GM18502 (cell line): ENCODE measurements at regions not wholly inside any gene's neighbourhood (a gene's known extent, or its start where the extent isn't known, plus 50 kb on each side); places are given as distances from the start of the nearest gene placed in this dataset.

Source experiments
- ATAC-seq: cut with Tn5 transposase; IDR thresholded peaks from one replicate; pipeline ENCODE4 v1.9.1; 2021; ENCODE audit warnings: mild to moderate bottlenecking; ENCODE audit not compliant: unreplicated experiment, poor library complexity

DNA sequence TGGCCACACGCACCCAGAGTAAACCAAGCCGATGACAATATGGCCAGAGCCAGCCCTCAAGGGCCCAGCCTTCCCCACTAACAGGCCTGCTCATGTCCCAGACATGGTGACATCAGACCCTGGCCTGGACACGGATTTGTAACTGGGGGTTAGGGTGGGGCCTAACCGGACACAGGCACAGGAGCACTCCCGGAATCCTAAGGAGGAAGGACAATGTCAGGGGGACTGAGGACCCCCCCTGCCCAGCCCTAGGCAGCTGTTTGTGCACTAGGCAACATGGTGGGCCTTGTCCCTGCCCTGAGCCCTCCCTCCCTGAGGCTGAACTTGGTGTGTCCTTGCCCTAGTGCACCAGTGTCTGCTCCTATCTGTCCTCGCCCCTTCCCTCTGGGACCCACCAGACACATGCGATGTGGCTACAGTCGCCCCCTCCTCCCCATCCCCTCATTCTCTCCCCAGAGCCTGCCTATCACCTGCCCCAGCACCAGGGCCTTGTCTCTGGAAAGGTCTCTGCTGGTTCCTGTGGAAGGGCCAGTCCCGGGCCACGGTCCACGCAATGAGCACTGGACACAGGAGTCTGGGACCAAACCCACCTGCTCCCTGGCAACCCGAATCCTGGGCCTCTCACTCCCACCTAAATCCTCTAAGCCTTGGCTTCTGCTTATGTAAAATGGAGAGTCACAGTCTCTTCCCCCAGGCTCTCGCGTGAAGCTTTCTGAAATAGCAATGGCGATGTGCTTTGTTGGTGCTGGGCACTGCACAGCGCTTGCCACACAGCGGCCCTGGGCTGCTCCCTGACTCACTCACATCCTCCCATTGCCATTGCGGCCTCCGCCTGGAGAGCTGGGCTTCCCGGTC is 76.5 kb upstream of the RAB6C start:
- ATAC-seq, result no peak

DNA sequence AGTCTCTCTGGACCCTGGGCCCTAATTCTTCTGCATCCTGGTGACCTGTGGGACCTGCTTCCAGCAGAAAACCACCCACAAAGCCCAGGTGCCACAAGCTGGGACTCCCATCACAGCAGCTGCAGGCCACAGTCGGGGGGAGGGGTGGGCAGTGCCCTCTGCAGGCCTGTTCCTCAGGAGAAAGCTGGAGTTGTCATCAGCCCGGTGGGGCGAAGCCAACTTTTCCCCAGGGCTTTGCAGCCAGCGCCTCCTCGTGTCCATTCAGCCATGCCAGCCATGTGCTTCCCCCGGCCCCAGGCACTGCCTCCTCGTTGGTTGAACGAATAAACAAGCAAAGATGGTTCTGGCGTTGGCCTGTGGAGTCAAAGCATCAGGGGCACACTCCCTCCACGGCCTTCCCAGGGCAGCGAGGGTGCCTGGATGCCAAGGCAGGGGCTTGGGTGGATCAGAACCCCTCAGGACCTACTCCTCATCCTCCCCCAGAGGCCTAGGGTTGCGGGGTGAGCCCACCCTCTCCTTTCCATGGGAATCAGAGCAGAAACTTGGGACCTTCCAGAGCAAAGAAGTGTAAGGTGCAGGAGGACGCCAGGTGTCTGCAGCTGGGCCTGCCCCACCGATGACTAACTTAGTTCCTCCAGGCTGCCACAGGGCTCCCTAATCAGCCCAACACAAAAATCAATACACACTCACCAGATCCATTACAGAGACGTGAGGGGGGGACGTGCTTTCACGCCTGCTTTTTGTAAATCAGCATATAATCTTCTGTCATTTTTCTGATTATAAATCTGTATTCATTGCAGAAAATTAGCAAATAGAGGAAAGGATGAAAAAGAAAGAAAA is 75.7 kb upstream of the RAB6C start:
- no peak for ATAC-seq

DNA sequence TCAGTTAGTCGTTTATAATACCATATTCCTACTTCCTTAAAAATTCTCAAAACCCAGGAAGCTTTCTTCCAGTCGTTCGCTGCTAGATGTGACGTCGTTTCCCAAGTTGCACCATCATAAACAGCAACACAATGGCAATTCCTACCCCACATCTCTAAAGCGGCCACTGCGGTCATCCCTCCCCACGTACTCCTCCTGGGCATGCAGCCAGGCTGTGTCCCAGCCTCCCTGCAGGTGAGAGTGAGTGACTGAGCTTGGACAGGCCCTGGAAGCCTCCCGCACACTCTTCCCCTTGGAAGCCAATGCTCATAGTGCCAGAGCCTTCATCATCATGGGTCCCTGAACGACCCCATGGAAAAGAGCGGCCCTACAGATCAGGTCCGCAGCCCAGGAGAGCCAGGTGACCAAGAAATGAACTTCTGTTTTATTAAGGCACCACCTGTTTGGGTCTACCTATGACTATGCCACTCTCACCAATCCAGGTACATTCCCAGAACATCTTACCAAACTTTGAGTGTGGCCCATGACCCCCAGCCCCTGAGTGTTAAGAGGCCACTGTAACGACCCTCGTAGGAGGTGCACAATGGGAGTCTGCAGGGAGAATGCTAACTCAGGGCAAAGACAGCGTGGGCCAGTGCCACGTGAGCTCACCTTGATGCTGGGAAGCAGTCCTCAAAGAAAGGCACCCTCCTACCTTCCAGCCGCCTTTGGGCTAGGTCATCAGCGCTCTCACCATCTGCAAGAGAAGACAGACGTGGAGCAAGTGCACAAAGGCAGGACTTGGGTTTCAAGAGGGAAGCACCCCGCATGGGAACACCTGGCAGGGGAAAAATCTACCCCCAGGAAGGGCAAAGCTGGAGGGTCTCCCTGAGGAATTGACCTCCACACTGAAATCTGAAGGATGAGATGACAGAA is 74.7 kb upstream of the RAB6C start:
- no peak for ATAC-seq

DNA sequence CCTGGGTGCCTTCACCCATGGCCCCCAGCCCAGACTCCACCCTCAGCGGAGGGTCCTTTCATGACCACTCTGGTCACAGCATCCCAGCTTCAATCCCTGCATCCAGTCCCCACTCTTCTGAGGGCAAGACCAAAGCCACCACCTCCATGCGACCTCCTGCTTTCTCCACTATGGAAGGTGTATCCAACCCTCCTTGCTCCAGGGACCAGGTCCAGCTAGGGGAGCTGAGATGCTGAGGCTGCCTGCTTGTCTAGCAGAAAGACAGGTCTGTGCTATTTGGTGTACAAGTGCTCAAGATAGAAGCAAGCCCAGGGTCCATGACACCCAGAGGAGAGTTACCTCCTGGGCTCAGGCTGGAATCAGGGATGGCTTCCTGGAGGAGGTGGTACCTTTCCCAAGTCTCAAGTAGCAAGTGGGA is 73.8 kb upstream of the RAB6C start:
- no peak for ATAC-seq

DNA sequence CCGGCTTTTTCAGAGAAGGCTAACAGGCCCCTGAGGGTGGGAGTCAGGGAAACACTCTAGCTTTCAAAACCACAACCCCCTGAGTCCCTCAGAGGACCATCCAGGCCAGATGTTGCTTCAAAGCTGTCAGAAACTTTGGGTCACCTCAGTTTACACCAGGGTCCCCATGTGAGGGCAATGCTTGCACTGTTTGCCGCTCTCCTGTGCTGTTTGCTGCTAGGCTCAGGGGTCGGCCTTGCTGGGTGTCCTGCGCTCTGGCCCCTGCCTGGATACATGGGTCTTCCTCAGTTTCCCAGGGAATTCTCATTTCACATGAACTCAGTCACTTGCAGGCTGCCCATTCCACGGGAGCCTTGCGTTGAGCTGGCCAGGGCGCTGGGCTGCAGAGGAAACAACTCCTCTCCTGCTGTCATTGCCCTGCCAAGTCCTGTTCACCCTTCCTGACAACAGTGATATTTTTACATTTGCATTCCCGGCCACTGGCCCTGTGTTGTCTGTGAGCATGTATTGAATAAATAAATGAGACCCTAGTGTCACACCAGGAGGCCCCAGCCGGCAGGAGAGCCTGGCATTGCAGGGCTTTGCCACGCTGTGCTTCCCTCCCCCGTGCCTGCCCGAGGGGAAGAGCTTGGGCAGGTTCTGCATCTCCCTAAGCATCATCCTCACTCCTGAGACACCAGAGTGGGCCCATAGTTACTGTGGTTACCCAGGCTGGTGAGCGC is 73.2 kb upstream of the RAB6C start:
- ATAC-seq, result no peak

DNA sequence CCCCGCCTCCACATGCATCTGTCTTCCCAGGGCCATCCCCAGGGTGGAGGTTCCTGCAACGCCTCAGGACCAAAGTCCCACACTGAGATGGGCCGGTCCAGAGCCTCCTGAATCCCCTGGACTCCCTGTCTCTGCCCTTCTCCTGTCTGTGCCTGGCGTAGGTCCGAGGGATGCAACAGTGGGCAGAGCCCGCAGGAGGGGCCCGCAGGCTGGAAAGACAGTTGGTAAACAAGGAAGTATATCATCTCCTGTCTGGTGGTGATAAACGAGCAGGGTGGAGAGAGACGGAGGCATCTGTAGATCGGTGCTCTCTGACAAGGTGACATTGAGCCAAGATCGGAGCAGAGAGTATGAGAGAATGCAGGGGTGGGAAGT is 72.6 kb upstream of the RAB6C start:
- no peak for ATAC-seq

DNA sequence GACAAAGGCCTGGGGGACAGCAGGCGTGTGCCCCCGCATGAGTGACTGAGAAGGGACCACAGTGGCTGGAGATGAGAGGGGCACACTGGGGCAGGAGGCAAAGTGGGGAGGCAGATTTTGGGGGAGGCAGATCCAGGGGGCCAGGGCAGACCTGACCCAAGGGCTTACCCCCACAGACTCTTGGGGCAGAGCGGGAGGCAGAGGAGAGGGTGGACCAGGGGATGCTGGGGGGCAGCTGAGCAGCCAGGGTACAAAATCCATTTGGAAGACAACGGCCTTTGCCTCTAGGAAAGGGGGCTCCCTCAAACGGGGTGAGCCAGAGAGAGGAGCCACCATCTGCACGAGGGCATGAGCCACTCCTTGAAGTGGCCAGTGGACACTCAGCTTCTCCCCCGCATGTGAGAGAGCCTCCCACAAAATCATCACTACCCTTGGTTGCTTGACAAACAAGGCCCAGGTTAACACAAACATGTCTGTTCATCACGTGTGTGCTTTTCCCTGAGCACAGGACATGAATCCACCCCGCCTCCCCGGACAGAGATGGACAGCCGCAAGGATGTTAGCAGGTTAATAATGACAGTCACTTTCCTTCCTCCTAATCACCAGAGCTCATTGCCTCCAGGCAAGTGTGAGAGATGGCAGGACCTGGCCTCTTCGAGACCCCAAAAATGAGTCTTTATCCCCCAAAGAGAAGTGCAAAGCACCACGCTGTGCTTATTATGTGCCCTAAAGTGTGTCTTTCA is 72.0 kb upstream of the RAB6C start:
- no peak for ATAC-seq

DNA sequence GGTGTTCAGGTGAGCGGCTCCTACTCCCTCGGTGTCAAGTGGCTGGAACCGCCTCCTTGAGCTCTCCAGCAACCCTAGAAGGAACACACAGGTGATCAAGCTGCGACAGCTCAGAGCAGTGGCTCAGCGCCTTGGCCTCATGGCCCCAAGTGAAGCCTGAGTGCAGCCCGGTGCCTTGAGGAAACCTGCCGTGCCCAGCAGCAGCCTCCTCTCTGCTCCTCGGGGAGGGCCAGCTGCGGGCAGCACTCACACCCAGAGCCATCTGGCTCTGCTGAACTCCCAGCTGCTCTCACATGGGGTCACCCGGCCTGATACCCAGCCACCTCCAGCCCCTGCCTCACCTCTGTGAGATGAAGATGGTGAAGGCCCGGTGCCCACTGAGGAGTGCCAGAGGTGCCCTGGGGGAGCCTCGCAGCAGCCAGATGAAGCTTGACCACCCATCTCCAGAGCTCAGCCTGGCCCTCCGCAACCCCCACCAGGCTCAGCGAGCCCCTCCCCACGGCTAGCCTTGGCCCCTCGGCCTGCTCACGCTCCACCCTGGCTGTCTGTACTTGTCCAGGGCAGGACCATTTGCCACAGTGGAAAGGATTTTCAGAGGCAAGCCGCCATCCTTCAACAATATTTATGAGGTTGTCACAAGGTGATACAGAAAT is 70.6 kb upstream of the RAB6C start:
- ATAC-seq, result no peak

DNA sequence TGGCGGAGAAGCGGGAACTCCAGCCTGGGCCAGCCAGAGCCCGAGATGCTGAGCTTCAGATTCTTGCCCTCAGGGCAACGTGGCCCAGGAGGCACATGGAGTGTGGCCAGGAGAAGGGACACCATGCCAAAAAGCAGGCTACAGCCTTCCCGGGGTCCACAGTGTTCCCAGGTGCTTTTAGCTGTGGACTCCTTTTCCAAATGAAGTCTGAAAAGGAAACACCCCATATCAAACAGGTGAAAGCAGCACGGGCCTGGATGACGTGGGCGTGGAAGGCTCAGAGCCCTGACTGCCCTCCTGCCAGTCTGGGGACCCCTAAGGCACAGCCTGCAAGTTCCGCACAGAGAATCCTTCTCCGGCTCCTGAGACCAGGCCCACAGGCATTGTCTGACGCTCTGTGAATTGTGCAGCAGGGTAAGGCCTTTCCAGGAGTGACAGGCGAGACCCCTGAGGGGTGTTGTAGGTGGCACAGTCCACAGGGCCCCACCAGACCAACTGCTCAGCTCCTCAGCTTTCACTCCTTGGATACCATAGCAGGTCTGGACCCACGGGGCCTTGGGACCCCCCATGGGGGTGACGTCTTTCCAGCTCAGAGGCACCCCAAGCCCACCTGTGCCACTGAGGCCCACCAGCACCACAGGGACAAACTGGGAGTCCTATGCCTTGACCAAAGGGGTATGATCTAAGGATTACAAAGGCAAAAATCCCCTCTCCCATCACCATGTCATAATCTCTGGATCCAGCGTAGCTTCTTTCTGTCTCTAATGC is 69.6 kb upstream of the RAB6C start:
- ATAC-seq, result no peak

DNA sequence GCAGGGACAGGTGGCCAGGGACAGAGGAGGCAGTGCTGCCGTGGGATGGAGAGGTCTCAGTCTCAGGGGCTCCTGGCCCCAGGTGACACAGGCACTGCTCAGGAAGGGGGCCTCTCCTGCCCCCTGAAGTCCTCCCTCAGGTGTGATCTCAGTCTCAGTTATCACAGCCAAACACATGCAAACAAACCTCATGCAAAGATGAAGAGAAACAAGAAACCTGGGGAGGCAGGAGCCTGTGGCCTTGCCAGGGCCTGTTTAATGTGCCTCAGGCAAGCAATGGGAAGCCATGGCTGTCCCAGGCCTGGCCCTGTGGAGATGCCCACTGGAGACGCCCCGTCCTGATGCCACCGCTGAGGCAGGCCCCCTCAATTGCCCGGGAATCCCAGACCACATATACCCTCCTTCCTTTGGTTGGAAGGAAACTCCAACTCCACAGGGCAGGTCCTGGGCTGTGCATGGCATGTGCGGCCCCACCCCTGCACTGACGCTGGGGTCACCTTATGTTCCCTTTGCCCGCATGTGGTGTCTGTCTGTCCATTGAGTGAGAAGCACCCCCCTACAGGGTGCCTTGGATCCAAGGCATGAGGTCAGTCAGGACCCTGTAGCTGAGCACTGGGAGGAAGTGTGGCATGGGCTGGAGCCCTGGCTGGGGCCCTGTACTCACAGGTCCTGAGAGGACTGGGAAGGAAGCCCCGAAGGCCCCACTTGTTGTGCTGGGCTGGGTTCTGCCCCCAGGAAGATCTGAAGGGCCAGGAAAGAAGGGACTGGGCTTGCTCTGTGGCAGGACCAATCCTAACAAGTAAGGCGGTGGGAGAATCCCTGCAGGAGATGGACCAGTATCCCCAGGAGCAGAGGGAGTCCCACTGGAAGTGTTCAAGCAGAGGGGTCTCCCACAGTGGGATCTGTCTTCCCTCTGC is 68.8 kb upstream of the RAB6C start:
- ATAC-seq, result no peak

DNA sequence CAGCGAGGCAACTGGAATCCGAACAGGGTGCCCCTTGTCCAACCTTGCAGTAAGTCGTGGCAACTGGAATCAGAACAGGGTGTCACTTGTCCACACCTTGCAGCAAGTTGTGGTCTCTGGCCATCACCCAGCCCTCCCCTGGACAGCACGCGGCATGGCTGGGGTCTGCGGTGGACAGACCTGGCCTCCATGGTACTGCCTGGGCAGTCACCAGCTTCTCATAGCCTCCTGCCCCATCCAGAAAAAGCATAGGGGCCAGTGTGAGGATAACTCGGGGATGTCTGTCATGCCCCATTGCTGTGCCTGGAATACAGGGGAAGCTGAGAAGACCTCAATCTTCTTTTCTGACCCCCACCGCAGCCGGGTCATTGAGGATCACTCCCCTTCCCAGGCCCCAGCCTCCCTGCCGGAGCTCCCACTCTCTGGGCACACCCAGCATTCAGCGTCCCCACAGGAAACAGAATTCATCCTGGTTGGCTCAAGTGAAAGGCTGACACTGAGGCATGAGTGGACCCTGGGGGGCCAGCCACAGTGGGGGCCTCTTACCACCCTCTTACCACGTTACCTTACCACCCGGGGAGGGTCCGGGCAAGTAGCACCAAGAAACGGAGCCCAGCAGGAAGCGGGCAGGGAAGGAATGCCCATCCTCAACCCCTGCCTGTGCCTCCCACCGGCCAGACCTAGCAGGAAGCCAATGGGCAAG is 68.0 kb upstream of the RAB6C start:
- ATAC-seq, result no peak

DNA sequence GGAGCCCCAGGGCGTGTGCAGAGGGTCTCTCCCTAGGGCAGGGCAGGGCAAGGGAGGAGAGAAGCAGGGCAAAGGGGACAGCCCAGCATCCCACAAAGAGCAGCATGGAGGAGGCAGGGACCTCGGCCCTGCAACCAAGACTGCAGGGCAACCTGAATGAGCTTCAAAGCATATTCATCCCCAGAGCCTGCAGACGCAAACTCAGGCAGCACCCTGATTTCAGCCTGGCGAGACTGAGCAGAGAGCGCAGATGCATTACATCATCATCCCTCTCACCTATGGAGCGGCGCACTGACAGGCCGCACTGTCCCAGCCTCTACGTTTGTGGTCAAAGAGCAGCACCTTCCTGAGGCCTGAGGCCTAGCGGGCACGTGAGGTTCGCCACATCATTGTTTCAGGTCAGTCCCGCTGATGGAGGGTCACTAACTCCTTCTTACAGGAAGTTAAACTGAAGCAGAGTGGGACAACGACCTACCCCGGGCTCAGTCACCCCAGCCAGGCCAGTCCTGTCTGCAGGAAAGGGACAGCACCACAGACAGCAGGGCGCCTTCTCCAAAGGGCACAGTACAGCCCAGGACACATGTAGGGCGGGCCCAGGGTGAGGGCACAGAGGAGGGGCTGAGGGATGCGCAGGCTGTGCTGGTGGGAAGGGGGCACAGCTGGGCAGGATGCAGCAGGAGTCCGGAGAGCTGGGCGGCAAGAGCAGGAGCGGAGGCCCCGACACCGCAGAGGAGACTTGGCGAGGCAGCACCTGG is 67.2 kb upstream of the RAB6C start:
- ATAC-seq, result no peak

DNA sequence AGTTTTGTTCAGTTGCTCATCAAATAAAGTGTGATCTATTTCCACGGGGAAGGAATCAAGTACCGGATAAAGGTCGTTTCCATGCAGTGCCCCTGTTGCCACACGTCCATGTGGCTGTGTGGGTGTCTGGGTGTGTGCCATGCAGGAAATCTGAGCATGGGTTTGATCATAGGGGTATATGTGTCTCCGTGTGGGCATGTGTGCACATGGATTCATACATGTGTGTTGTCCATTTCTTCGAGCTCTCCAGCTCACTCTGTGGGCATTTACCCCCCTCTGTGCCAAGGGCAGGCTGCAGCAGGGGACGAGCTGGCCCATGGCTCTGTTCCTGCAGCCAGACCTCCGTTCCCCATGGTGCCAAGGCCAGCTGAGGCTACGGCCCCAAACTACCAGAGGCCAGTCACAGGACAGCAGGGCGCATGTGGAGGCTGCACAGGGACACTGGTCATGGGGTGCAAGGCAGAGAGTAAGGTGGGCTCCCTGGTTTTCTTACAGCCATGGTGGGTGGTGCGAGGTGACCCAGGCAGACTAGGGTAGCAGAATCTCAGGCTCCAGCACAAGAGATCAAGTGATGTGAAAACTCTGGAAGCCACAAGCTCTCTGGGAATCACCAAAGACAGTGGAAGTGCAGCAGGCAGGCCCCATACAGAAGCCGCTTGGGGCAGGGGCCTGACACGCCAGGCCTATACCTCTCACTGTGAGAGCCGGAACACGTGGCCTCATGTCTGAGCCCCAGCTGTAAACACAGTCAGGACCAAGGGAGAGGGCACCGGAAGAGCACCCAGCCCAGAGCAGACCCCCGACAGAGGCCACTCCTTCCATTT is 66.4 kb upstream of the RAB6C start:
- ATAC-seq, result no peak

DNA sequence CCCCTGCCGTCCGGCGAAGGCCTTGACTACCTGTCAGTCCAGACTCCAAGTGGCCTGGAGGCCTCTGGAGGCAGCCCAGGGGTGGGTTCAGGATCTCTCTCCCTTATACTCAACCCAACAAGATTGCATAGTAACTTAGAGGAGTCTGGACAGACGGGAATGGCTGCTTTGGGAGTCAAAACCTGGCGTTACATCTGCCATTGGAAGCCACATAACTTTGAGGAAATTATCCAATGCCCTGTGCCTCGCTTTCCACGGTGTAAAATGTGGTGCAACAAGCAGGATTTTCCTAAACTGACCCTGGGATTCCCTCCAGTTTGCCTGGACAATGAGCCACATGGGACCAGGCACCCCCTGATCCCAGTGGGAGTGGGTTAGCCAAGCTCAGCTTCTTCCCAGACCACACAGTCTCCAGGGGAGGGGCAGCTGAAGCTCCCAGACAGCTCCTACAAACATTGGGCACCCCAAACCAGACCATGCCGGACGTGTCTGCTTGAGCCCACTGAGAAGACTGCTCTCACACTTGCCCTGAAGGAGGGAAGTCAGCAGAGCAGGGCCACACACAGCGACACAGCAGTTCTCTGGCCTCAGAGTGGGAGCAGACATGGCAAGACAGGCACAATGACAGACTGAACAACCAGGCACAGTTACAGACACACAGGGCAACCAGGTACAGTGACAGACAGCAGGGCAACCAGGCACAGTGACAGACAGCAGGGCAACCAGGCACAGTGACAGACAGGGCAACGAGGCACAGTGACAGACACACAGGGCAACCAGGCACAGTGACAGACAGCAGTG is 65.6 kb upstream of the RAB6C start:
- ATAC-seq, result no peak
